GM18867 (cell line): ENCODE measurements at regions not wholly inside any gene's neighbourhood (a gene's known extent, or its start where the extent isn't known, plus 50 kb on each side); places are given as distances from the start of the nearest gene placed in this dataset.

ENCODE experiments used
- ATAC-seq: cut with Tn5 transposase; IDR thresholded peaks from one replicate; pipeline ENCODE4 v1.9.1; 2021; ENCODE audit warnings: mild to moderate bottlenecking, moderate library complexity; ENCODE audit not compliant: unreplicated experiment

DNA sequence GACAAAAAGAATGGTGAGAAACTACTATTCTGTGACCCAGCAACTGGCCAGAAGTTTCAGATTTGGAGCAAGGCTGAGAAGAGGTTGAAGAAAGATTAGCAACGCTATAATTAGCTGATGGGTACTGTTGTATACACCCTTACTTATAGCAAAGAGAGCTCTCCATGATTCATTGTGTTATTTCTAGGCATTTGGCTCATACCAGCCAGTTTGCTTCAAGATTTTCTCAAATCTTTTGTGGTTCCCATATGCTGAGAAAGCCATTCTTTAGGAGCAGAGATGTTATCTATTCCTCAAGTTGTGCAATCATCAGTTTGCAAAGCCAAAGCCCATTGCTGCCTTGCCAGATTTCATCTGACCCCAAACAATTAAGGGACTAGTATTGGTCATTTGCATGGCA lies 179.4 kb downstream of the ETS1 start:
- no peak for ATAC-seq

- ATAC-seq, result peak; percentile 83
These were observed 181.4 kb downstream of the ETS1 start for GRCh38 chr11:128405714-128406662.

GRCh38 chr11:128405112-128405511 lies 182.2 kb downstream of the ETS1 start:
- ATAC-seq, result no peak

DNA sequence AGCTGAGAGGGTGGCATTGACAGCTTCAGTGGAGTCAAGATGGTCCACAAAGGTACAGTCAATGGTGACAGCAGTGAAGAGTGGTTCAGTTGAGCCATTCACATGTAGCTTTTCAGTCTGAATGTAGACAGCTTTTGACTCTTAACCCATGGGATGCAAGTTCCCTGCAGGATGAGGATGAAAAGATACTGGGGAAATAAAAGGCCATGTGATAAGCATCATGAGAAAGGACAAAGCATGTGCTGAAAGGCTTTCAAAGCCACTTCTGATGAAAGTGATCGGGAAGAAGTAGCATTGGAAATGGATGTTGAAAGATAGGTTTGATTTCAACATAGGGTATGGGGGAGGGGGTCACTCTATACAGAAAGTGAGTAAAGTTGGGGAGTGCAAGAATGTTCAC lies 182.9 kb downstream of the ETS1 start:
- no peak for ATAC-seq

DNA sequence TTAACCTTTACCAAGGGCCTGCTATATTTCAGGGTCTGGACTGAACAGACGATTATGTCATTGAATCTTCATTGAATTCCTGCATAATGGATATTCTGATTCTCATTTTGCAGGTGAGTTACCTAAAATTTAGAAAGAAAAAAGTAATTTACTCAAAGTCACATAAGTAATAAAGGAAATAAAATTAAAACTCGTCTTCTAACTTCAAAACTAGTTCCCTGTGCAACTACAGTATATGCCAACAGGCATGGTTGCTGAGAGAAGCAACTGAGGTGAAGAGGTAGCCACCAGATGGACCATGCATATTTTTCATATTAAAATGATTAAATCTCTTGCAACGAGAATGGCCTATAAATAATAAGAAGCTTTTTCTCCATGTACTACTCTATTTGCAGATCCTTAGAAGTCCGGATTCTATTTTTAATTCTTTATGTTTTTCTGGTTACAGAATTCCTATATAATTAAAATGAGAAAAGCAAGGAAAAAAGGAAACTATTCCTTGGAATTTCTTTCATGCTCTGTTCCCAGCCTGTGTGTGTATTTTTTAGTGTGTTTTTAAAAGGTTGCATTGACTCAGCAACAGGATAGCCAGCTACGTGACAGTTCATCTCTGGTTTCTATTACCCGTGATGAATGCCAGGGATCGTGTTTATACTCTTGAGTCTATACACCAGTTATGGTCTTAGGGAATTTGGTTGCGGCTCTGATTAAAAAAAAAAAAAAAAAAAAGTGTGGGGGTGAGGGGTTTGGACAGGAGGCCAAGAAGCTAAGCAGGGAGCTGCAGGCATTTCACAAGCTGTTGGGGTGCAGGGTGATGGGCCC lies 186.8 kb downstream of the ETS1 start:
- ATAC-seq, result no peak

- ATAC-seq, result peak; percentile 74
These were observed 187.9 kb downstream of the ETS1 start for GRCh38 chr11:128399251-128400121.

- peak; percentile 51 for ATAC-seq
These were observed 188.7 kb downstream of the ETS1 start for GRCh38 chr11:128398517-128399250.

DNA sequence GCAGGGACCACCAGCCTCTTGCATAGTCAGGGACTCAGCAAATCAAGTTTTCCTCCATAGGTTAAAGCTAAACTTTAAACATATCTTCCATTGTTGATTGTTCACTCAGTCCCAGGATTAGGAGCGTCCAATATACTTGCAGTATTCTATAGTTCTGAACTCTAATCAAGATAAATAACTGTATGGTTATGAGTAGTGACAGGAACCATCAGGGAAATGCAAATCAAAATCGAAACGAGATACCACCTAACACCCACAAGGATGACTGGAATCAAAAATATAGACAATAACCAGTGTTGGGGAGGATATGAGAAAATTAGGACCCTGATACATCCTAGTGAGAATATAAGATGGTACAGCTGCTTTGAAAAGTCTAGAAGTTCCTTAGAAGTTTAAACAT lies 190.0 kb downstream of the ETS1 start:
- ATAC-seq, result no peak

GRCh38 chr11:128394431-128395089 lies 192.8 kb downstream of the ETS1 start:
- ATAC-seq, result no peak

GRCh38 chr11:128392259-128392658 lies 195.1 kb downstream of the ETS1 start:
- ATAC-seq, result no peak

DNA sequence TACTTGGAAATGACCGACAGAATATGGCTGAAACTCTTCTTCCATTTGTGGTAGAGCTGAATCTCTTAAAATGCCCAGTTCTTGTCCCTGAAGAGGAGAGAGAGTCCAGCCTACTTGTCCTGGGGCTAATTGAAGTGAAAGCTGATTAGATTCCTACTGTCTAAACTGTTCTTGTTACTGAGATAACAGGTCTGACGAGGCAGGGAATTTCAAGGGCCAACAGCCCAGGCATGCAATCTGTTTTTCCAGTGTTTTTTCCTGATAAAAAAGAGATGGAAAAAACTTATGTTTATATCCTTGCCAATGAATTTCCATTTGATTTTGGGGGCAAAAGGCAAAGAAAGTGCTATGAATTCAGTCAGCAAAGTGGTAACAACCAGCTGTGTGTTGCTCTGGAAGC lies 195.5 kb downstream of the ETS1 start:
- ATAC-seq, result no peak

DNA sequence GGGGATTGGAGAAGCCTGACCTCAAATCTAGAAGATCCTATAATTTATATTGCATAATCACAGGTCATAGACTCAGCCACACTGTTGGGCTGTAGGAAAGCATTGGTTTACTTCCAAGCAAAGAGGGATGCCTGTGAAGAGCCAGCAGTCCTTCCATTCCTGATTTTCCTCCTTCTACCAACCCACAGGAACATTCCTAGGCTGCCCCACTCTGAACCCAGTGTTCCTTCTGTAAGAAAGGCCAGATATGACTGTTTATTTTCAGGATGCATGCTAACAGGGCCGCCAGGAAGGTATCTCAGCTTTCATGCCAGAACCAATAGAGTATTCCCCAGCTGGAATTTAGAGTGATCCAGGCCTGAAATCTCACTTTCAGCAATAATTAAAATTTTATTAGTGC lies 197.1 kb downstream of the ETS1 start:
- no peak for ATAC-seq

- no peak for ATAC-seq
These were observed 197.8 kb downstream of the ETS1 start for GRCh38 chr11:128389461-128389976.

DNA sequence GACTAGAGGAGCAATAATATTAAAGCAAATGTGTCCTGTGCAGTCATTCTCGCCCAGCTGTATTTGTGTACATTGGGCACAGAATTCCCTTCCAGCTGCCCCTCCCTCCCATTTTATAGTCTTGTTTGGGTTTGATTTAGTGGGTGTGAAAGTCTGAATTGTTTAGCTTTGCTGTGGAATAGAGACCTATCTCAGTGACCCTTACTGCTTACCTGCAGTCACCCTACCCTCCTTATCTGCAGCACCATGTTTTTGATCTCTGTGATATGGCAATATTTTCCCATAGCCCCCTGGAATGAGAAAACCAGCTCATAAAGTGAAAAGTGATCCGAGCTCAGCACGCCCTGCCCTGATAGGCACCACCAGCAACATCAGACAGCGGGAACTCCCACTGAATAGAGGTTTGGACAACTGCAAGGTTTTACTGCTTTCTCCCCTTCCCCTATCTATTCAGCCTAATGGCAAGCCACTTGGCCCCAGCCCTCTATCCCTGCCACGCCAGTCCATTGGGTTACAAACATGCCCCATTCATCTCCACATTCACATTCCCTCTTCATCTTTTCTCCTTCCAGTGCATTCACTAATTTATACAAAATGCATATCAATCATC lies 199.0 kb downstream of the ETS1 start:
- no peak for ATAC-seq

DNA sequence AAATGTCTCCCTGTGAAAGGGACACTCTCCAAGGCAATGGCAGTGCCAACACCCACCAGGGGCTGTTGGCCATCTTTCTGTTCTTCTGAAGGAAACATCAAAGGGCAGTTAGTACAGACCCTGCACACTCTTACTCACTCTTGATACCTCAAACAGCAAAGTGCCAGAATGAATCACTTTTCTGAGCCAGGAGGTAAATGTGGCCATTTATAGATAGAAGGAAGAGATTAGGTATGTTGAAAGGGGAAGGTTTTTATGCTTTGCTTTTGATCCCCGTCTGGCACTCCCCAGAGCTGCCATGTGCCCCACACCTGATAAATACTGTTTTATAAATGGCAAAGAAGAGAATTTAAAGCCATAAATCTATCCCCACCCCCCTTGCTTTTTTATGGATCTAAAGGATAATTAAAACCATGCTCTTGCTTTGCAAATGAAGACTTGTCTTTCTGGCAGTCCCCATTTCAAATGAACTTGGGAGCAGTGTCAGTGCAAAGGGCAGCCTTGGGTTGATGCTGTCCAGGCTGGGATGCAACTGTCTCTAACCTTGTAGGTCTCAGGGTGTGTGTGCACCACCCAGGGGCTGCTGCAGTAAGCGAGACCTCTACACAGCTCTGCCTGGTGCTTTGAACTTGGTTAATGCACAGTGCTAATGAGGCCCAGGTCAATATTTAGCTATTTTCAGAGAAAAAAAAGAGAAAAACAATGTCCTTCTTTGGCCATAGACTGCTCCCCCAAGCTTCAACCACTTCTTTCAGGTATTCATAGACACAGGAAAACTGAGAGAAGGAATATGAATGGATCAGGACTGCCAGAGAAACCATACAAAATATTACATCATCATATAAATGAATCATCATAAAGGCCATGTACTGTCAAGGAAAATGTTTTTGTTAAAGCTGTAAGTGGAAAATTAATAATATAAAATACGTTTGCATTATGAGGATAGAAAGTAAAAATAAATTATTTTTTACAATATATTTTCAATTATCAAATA lies 207.5 kb downstream of the ETS1 start:
- ATAC-seq, result no peak

DNA sequence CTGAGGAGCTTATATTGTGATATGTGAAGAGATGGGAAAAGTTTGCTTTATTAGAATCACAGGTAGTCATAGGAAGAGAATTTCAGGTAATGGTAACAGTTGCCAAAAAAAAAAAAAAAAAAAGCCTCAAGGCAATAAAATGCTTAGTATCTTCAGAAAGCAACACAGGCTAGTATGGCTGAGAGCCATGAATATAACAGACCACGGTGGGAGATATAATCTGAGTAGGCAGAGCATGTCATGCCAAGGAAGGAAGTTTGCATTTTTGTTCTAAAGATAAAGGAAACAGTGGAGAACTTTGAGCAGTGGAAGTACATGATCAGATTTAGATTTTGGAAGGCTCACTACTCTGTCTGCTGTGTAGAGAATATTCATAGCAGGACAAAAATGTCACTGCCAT lies 211.4 kb downstream of the ETS1 start:
- ATAC-seq, result no peak

DNA sequence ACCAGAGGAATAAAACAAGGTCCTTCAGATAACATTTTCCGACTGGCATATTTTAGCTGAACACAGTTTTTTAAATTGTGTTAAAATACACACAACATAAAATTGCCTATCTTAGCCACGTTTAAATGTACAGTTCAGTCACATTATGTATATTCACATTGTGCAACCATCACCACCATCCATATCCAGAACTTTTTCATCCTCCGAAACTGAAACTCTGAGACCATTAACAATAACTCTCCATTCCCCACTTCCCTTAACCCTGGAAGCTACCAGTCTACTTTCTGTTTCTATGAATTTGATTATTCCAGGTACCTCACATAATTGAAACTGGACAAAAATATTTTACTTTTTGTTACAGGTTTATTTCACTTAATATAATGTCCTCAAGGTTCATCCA lies 213.3 kb downstream of the ETS1 start:
- no peak for ATAC-seq

DNA sequence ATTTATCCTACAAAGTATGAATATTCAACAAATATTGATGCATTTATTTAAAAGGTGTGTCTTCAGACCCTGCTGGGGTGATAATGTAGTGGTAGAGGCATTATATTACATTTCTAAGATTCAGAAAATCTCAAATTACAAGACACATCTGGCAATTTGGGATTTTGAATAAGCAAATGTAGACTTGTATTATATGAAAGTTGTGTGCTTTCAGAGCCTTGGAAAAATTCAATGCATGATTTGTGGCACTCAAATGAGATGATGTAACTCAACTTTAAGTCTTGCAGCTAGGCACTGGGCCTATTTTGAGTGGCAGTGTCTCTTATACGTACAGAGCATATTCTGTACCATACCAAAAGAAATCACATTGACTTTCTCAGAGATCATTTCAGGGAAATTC lies 214.4 kb downstream of the ETS1 start:
- ATAC-seq, result no peak
